CD14-positive monocyte (primary cell): ENCODE measurements at regions not wholly inside any gene's neighbourhood (a gene's known extent, or its start where the extent isn't known, plus 50 kb on each side); places are given as distances from the start of the nearest gene placed in this dataset.

Experiments used
- DNase-seq, 3 donors: peaks; one replicate each; pipeline ENCODE4 v3.0.0-alpha.2; 2011 to 2022
- H2AFZ ChIP-seq: 2 replicates; pipeline ENCODE4 v1.6.0; 2012; ENCODE audit warnings: mild to moderate bottlenecking, low read depth, low read length, inconsistent platforms; ENCODE audit not compliant: insufficient read depth, poor library complexity, severe bottlenecking
- H3K27ac ChIP-seq, 2 donors: 1 replicate in 1 of 2; 2 replicates in 1 of 2; pipeline ENCODE4 v1.5.1; 2012 to 2013; ENCODE audit warnings: low read length in 2 of 2, control low read depth in 1 of 2, inconsistent platforms in 1 of 2, low read depth in 1 of 2, mild to moderate bottlenecking in 1 of 2
- H3K27me3 ChIP-seq, 2 donors: one replicate each; pipeline versions ENCODE4 v1.6.0 to v1.6.1; 2011 to 2013; ENCODE audit warnings: low read length in 2 of 2; ENCODE audit not compliant: control insufficient read depth in 2 of 2, insufficient read depth in 2 of 2
- H3K36me3 ChIP-seq, 2 donors: replicated peaks in 1 of 2; 1 replicate in 1 of 2; 2 replicates in 1 of 2; pipeline versions ENCODE4 v1.5.1 to v1.6.1; 2012 to 2013; ENCODE audit warnings: low read length in 2 of 2, control low read depth in 1 of 2, inconsistent platforms in 1 of 2, mild to moderate bottlenecking in 1 of 2; ENCODE audit not compliant: insufficient read depth in 2 of 2, control insufficient read depth in 1 of 2
- H3K4me1 ChIP-seq, 2 donors: 1 replicate in 1 of 2; 2 replicates in 1 of 2; pipeline versions ENCODE4 v1.5.1 to v1.6.1; 2012 to 2013; ENCODE audit warnings: low read length in 2 of 2, control low read depth in 1 of 2, inconsistent platforms in 1 of 2, mild to moderate bottlenecking in 1 of 2, moderate library complexity in 1 of 2; ENCODE audit not compliant: insufficient read depth in 2 of 2, control insufficient read depth in 1 of 2
- H3K4me2 ChIP-seq: replicated peaks from 2 replicates; pipeline ENCODE3; 2012; ENCODE audit warnings: low read length, moderate library complexity, mild to moderate bottlenecking; ENCODE audit not compliant: poor library complexity, severe bottlenecking; ENCODE audit errors: extremely low read depth
- H3K4me3 ChIP-seq, 3 experiments: fragments of 200-600 bp in 1 of 3; sonication (generic) in 1 of 3; replicated peaks in 1 of 3; 1 replicate in 2 of 3; 2 replicates in 1 of 3; pipeline ENCODE4 v1.5.1; 2011 to 2013; ENCODE audit warnings: low read length in 3 of 3, mild to moderate bottlenecking in 3 of 3, control low read depth in 2 of 3, low read depth in 2 of 3, inconsistent platforms in 1 of 3, moderate library complexity in 1 of 3
- H3K79me2 ChIP-seq: 2 replicates; pipeline ENCODE4 v1.6.0; 2012; ENCODE audit warnings: mild to moderate bottlenecking, control low read depth, inconsistent platforms, low read length, moderate library complexity; ENCODE audit not compliant: insufficient read depth
- H3K9ac ChIP-seq: 2 replicates; pipeline ENCODE4 v1.6.0; 2017; ENCODE audit warnings: low read length, mild to moderate bottlenecking; ENCODE audit not compliant: insufficient read depth, poor library complexity, severe bottlenecking
- H3K9me3 ChIP-seq, 2 donors: replicated peaks in 1 of 2; 1 replicate in 1 of 2; 2 replicates in 1 of 2; pipeline versions ENCODE4 v1.5.1 to v1.6.1; 2012 to 2013; ENCODE audit warnings: low read length in 2 of 2, control low read depth in 1 of 2; ENCODE audit not compliant: control insufficient read depth in 1 of 2, insufficient read depth in 1 of 2
- H4K20me1 ChIP-seq: 2 replicates; pipeline ENCODE4 v1.6.0; 2012; ENCODE audit warnings: mild to moderate bottlenecking, low read length, control low read depth, moderate library complexity; ENCODE audit not compliant: insufficient read depth
- H3K27ac Mint-ChIP-seq, 7 donors: one replicate each; pipeline ENCODE4 v1.8.0; 2020; ENCODE audit warnings: mild to moderate bottlenecking in 7 of 7, mixed read lengths in 7 of 7, moderate library complexity in 6 of 7, inconsistent platforms in 2 of 7
- H3K27me3 Mint-ChIP-seq, 3 donors: one replicate each; pipeline ENCODE4 v1.8.0; 2021 to 2022; ENCODE audit warnings: low read depth in 3 of 3, mild to moderate bottlenecking in 3 of 3, mixed read lengths in 3 of 3, moderate library complexity in 3 of 3, inconsistent platforms in 1 of 3
- H3K36me3 Mint-ChIP-seq, 2 donors: one replicate each; pipeline ENCODE4 v1.8.0; 2020; ENCODE audit warnings: mixed read lengths in 2 of 2, inconsistent platforms in 1 of 2, mild to moderate bottlenecking in 1 of 2
- H3K4me1 Mint-ChIP-seq: one replicate; pipeline ENCODE4 v1.8.0; 2020; ENCODE audit warnings: mild to moderate bottlenecking, mixed read lengths
- H3K4me3 Mint-ChIP-seq, 2 donors: one replicate each; pipeline ENCODE4 v1.8.0; 2020; ENCODE audit warnings: mild to moderate bottlenecking in 2 of 2, mixed read lengths in 2 of 2, moderate library complexity in 1 of 2
- H3K9me3 Mint-ChIP-seq, 7 donors: one replicate each; pipeline ENCODE4 v1.8.0; 2020 to 2022; ENCODE audit warnings: mixed read lengths in 7 of 7, mild to moderate bottlenecking in 6 of 7, moderate library complexity in 6 of 7, inconsistent platforms in 2 of 7
- CTCF ChIP-seq: fragments of 200-600 bp; IDR thresholded peaks from one replicate; pipeline ENCODE4 v1.8.0; 2022; ENCODE audit warnings: antibody characterized with exemption, mild to moderate bottlenecking
- WGBS: methylation state at CpG from one replicate; pipeline ENCODE4 v1.1.5; 2013; ENCODE audit warnings: missing lambda C conversion rate; ENCODE audit not compliant: insufficient coverage; 5-methylcytosine and 5-hydroxymethylcytosine counted together
- intact Hi-C, 2 donors: fragments of 100-400 bp; cut with micrococcal nuclease; formaldehyde crosslinking; loops; one replicate each; pipeline versions ENCODE4 v1.15.0 to v1.15.1; 2023

GRCh38 chr4:144514736-144515135 lies 131.2 kb upstream of the HHIP start:
- H3K27me3 ChIP-seq: no peaks in the 10 kb centered on the region
- Mint-ChIP-seq H3K27me3 (peaks cover 0 to 8% (median 4%) of the 10 kb centered on the region in 3 donors), H3K4me3 (no peak overlapping the region), H3K27ac (no peak overlapping the region), H3K9me3 (peaks cover 0 to 2% (median 0%) of the 10 kb centered on the region in 7 donors), H3K4me1 (no peaks in the 10 kb centered on the region), H3K36me3 (no peaks in the 10 kb centered on the region)
- WGBS: no CpG with 5 or more reads among the region's 1 CpG
- no peaks in the 10 kb centered on the region for H4K20me1 ChIP-seq
- no peak overlapping the region for H3K4me3 ChIP-seq
- intact Hi-C loops: no loop called here
- DNase-seq: no peak
- no peaks in the 10 kb centered on the region for H3K9me3 ChIP-seq
- no peaks in the 10 kb centered on the region for H3K4me1 ChIP-seq
- no peak overlapping the region for H3K4me2 ChIP-seq
- no peaks in the 10 kb centered on the region for H3K36me3 ChIP-seq
- no peak overlapping the region for H3K27ac ChIP-seq
- H3K79me2 ChIP-seq: no peaks in the 10 kb centered on the region
- no peak for TF ChIP-seq CTCF
- H3K9ac ChIP-seq: no peak overlapping the region
- H2AFZ ChIP-seq: no peak overlapping the region

GRCh38 chr4:144518181-144518895 lies 127.6 kb upstream of the HHIP start:
- no peaks in the 10 kb centered on the region for H4K20me1 ChIP-seq
- no peaks in the 10 kb centered on the region for H3K9me3 ChIP-seq
- no peak overlapping the region for H3K4me3 ChIP-seq
- H3K27me3 ChIP-seq: no peaks in the 10 kb centered on the region
- Mint-ChIP-seq H3K36me3 (no peaks in the 10 kb centered on the region), H3K27ac (no peak overlapping the region), H3K4me1 (no peaks in the 10 kb centered on the region), H3K9me3 (no peaks in the 10 kb centered on the region), H3K4me3 (no peak overlapping the region), H3K27me3 (peaks cover 0 to 7% (median 4%) of the 10 kb centered on the region in 3 donors)
- WGBS: 77% methylated on average over 6 of the region's 8 CpGs
- H3K4me2 ChIP-seq: no peak overlapping the region
- no peak overlapping the region for H2AFZ ChIP-seq
- no peak for TF ChIP-seq CTCF
- H3K36me3 ChIP-seq: no peaks in the 10 kb centered on the region
- no peaks in the 10 kb centered on the region for H3K4me1 ChIP-seq
- intact Hi-C loops: no loop called here
- no peak for DNase-seq
- no peaks in the 10 kb centered on the region for H3K79me2 ChIP-seq
- no peak overlapping the region for H3K27ac ChIP-seq
- H3K9ac ChIP-seq: no peak overlapping the region
